ENCODE measurements at regions not wholly inside any gene's neighbourhood (a gene's known extent, or its start where the extent isn't known, plus 50 kb on each side); places are given as distances from the start of the nearest gene placed in this dataset.

- TF ChIP-seq CTCF (optimal IDR thresholded peaks at IDR 0.05 in 1 of 3, IDR thresholded peaks at IDR 0.05 in 1 of 3, conservative IDR thresholded peaks at IDR 0.05 in 1 of 3; ENCODE audit: extremely low read depth in 1 of 3, insufficient read depth in 2 of 3, low read length in 3 of 3) (no peak), EZH2 (IDR thresholded peaks at IDR 0.05; ENCODE audit: low read length) (no peak)
Observed at GRCh38 chr18:10025711-10026670, 112.2 kb downstream of the VAPA start.

Data from keratinocyte (primary cell).